HG02938 (cell line): ENCODE measurements at regions not wholly inside any gene's neighbourhood (a gene's known extent, or its start where the extent isn't known, plus 50 kb on each side); places are given as distances from the start of the nearest gene placed in this dataset.
"Not testable (repeated sequence)": the region's sequence is repeated elsewhere in the genome, so short reads cannot be mapped to it uniquely, and the experiment has no call there.

Experiments
- ATAC-seq: cut with Tn5 transposase; IDR thresholded peaks from one replicate; pipeline ENCODE4 v1.9.1; 2021; ENCODE audit warnings: mild to moderate bottlenecking, moderate library complexity; ENCODE audit not compliant: unreplicated experiment

- no peak for ATAC-seq
These were observed 162.5 kb upstream of the ATP6AP2 start for GRCh38 chrX:40418146-40418812.

DNA sequence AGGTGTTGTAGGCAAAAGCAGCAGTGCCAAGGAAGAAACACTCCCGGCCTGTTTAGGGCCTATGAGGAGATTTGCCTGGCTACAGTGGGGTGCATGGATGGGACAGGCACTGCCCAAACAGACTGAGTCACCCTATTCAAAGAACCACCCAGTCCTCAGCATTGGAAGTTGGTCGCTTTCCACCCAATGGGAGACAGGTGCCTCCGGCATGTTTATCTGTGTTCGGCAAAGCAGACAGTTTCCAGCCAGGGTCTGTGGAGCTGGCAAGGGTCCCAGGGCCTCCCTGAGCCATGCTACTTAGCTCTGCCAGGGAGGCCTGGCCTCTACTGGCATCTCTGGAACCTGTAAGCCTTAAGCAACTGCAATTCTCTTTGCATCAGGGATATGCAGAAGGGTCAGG is 165.1 kb upstream of the ATP6AP2 start:
- no peak for ATAC-seq

DNA sequence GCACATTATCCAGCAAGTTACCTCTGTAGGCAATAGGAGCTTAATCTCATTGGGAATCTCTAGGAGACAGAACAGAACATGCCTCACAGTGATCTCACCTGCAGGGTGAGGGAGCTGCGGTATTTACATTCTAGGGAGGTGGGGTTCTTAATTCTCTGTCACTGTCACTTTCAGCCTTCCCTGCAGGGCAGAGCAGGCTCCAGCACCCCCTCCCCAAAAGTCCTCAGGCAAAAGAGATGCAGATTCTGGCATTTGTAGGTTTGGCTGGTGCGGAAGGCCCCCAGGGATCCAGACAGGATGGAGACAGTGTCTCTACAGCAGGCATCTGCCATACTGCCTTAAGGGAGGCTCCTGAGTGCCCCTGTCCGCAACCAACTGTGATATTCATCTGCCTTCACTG is 166.4 kb upstream of the ATP6AP2 start:
- no peak for ATAC-seq

DNA sequence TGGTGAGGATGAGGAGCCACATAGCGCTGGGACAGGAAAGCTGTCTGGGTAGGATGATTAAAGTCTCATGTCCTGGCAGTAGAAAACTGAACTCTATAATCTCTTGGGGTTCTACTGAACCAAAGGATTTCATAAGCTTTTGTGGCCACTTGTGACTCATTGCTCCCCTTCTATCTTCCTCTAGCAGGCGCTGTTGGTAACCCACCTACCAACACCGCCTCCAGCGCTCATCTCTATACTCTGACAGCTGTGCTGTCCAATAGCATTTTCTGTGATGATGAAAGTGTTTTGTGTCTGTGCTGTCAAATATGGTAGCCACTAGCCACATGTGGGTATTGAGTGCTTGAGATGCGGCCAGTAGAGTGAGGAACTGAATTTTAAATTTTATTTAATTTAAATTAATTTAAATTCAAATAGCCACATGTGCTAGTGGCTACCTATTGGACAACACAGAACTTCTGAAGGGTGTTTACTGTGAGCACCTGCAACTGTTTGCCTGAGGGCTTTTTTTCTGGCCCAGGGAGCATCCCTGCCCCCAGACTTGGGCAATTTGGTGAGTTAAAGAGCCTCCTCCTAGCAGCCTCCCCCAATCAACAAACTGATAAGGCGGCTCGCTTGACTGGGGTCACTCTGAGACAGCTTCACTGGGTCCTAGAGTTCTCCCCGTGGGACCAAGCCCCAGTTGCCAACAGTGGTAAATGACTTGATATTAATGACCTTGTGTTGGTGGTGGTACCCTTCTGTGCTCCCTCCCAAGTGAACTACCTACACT is 169.2 kb upstream of the ATP6AP2 start:
- ATAC-seq = no peak

DNA sequence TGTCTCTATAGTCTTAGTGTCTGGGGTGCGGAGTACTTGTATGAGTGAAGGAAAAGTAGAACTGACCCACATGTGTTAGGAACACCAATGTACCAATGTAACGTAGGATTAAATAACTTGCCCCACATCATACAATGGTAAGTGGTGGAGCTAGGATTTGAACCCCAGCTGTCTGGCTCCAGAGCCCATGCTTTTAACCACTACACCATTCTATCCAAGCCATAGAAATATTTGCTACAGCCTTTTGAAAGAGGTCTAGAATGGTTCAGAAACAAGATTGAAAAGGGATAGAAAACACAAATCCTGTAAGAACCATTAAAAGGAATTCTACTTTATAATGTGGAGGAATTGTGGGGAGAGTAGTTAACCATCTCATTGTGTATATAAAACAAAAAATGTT is 169.9 kb upstream of the ATP6AP2 start:
- no peak for ATAC-seq

GRCh38 chrX:40406330-40406859 is 174.4 kb upstream of the ATP6AP2 start:
- ATAC-seq = no peak

- ATAC-seq = no peak
These were observed 175.4 kb upstream of the ATP6AP2 start for GRCh38 chrX:40405399-40405798.

DNA sequence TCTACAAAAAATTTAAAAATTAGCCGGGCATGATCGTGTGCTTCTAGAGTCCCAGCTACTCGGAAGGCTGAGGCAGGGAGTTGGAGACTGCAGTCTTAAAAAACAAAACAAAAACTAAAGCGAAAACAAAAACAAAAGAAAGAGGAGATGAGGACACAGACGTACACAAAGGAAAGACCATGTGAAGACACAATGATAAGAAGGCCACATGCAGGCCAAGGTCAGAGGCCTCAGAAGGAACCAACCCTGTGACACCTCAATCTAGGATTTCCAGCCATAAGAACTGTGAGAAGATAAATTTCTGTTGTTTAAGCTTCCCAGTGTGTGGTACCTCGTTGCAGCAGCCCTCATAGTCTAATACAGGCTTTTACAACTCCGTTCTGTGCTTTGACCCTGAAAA is 177.0 kb upstream of the ATP6AP2 start:
- no peak for ATAC-seq

- ATAC-seq = no peak
These were observed 177.8 kb upstream of the ATP6AP2 start for GRCh38 chrX:40402831-40403533.

DNA sequence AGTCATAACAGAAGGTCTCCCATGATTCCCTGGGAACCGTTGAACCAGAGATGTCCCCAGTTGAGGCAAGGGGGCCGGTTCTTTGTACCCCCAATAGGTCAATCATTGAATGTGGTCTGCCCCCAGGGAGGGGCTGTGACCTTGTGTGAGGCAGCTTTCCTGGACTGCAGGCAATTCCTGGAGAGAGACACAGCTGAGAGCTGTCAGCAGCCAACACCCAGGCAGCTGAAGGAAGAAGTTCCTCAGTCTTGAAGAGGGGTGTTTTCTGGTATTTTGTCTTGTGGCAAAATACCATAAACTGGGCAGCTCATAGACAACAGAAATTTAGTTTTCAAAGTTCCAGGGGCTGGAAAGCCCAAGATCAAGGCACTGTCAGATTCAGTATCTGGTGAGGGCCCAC is 185.7 kb upstream of the ATP6AP2 start:
- ATAC-seq = no peak

- ATAC-seq = no peak
These were observed 186.5 kb upstream of the ATP6AP2 start for GRCh38 chrX:40394302-40394701.

DNA sequence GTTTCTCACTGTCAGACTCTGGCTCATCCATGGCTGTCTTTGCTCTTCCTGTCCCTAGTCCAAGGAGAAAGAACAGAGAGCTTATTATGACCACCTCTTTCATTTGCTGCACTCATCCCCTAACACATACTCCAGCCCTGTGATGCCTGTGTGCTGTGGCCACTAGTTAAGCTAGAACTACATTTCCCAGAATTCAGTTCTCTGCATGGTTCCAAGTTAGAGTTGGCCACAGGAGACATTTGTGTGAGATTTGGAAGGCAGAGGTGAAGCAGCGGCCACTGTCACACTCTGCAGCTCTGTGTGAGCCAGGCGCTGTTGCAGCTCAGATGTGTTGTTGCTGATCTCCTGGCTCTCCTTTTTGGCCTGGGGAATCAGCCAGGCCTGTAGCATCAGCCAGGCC is 188.2 kb upstream of the ATP6AP2 start:
- ATAC-seq = no peak

GRCh38 chrX:40391662-40392061 is 189.1 kb upstream of the ATP6AP2 start:
- ATAC-seq = no peak

- ATAC-seq = no peak
These were observed 191.2 kb upstream of the ATP6AP2 start for GRCh38 chrX:40389555-40389954.

- no peak for ATAC-seq
These were observed 192.3 kb upstream of the ATP6AP2 start for GRCh38 chrX:40388441-40388840.

DNA sequence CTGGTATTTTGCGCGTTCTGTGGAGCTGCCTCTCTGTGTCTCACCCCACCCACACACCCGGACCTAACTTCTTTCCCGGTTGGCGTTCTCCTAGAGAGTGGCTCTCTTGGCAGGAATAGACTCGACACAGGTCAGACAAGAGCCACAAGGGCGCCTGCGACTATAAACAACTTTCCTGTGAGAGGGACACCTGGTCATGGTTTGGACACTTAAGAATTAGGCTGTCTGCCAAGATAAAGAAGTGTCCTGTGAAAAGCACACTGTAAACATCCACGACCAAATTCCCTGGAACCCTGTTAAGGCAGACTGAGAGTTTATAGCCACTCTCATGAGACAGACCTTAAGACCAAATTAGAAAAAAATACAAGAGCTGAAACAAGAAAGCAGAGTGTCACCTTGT is 192.9 kb upstream of the ATP6AP2 start:
- not testable (repeated sequence) for ATAC-seq

- not testable (repeated sequence) for ATAC-seq
These were observed 193.5 kb upstream of the ATP6AP2 start for GRCh38 chrX:40387311-40387710.

DNA sequence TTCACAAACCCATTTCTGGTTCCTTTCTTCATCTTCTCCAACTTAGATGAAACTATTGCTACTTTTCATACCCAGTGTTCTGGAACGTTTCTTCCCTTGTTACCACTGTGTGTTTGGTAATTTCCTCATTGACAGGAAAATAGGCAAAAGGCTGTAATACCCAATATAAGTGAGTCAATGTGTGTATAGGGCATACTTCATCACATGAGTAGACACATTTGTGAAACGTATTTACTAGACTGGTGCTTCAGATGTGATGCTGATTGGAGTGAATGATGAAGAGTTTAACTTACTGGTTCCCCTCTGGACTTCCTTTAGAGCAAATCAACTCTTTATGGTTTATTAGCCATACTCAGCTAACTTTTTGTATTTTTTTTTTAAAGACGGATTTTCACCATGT is 195.1 kb upstream of the ATP6AP2 start:
- ATAC-seq = no peak

DNA sequence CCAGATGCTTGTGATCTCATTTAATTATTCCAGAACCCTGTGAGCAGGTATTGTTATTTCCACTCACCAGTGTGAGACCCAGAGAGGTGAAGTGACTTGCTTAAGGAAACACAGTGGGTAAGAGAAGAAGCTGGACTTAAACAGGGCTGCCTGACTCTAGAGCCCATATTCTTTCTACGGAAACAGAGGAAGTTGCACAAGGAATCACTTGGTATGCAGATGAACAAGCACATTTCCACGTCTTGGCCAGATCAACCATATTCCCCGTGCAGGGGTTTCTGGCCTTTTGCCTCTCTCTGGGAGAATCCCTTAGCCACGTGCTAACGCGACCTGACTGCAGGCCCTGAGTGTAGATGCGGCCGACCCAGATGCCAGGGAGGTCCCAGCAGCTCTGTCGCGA is 195.5 kb upstream of the ATP6AP2 start:
- no peak for ATAC-seq

- ATAC-seq = no peak
These were observed 196.8 kb upstream of the ATP6AP2 start for GRCh38 chrX:40383969-40384368.

DNA sequence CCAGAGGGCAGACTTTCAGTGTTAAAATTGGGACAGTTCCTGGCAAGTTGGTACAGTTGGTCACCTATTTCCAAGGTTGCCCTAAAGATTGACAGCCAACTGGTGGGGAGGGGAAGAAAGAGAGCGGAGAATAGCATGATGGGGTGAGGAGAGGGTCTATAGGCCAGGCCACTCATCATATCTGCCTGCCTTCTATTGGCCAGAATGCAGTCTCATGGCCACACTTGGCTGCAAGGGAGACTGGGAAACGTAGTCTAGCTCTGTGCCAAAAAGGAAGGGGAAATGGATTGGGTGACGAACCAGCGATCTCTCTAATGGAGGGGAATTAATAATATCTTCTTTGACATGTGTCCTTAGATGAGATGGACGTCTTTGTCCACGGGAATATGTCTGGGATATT is 197.4 kb upstream of the ATP6AP2 start:
- ATAC-seq = no peak
